ENCODE measurements at regions not wholly inside any gene's neighbourhood (a gene's known extent, or its start where the extent isn't known, plus 50 kb on each side); places are given as distances from the start of the nearest gene placed in this dataset.

GRCh38 chr12:60421741-60422140 lies 825.9 kb downstream of the SLC16A7 start:
- Mint-ChIP-seq H3K9me3 (peaks cover 3% of the 10 kb centered on the region), H3K4me3 (no peak overlapping the region), H3K4me1 (no peaks in the 10 kb centered on the region), H3K36me3 (ENCODE audit: low read depth) (no peaks in the 10 kb centered on the region), H3K27ac (no peak overlapping the region), H3K27me3 (ENCODE audit: low read depth, poor library complexity) (no peaks in the 10 kb centered on the region)
- TF ChIP-seq, protein P1, sequence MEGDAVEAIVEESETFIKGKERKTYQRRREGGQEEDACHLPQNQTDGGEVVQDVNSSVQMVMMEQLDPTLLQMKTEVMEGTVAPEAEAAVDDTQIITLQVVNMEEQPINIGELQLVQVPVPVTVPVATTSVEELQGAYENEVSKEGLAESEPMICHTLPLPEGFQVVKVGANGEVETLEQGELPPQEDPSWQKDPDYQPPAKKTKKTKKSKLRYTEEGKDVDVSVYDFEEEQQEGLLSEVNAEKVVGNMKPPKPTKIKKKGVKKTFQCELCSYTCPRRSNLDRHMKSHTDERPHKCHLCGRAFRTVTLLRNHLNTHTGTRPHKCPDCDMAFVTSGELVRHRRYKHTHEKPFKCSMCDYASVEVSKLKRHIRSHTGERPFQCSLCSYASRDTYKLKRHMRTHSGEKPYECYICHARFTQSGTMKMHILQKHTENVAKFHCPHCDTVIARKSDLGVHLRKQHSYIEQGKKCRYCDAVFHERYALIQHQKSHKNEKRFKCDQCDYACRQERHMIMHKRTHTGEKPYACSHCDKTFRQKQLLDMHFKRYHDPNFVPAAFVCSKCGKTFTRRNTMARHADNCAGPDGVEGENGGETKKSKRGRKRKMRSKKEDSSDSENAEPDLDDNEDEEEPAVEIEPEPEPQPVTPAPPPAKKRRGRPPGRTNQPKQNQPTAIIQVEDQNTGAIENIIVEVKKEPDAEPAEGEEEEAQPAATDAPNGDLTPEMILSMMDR (IDR thresholded peaks at IDR 0.05) = no peak
- DNase-seq = no peak

DNA sequence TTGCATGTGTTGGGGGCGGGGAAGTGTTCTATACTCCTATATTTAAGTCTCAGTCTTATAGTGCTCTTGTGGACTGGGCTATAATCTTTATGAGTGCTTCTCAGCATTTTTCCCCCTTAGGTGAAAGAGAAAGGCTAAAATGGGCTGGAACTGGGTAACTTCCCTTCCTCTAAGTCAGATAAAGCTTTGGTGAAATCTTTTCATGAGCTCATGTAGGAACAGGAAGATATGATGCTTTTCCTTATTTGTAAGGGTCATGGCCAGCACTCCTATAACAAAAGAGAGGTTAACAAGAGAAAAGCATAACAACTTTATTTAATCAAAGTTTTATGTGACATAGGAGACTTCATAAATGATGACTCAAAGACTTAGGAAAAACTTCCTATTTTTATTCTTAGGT lies 841.5 kb downstream of the SLC16A7 start:
- Mint-ChIP-seq H3K9me3 (peaks cover 6% of the 10 kb centered on the region), H3K36me3 (ENCODE audit: low read depth) (no peaks in the 10 kb centered on the region), H3K27ac (no peak overlapping the region), H3K4me3 (no peak overlapping the region), H3K27me3 (ENCODE audit: low read depth, poor library complexity) (no peaks in the 10 kb centered on the region), H3K4me1 (peaks cover 2% of the 10 kb centered on the region)
- TF ChIP-seq, protein P1 (IDR thresholded peaks at IDR 0.05) = no peak
- DNase-seq = no peak

GRCh38 chr12:60441577-60441976 lies 845.7 kb downstream of the SLC16A7 start:
- no peak for DNase-seq
- no peak overlapping the region for H3K27ac Mint-ChIP-seq
- H3K27me3 Mint-ChIP-seq (ENCODE audit: low read depth, poor library complexity) = no peaks in the 10 kb centered on the region
- no peaks in the 10 kb centered on the region for H3K36me3 Mint-ChIP-seq (ENCODE audit: low read depth)
- H3K4me1 Mint-ChIP-seq = no peaks in the 10 kb centered on the region
- no peak overlapping the region for H3K4me3 Mint-ChIP-seq
- TF ChIP-seq, protein P1 (IDR thresholded peaks at IDR 0.05) = no peak
- H3K9me3 Mint-ChIP-seq = peaks cover 19% of the 10 kb centered on the region

- peaks cover 4% of the 10 kb centered on the region for H3K27me3 Mint-ChIP-seq (ENCODE audit: low read depth, poor library complexity)
- H3K4me3 Mint-ChIP-seq = no peak overlapping the region
- TF ChIP-seq, protein P1 (IDR thresholded peaks at IDR 0.05) = no peak
- no peaks in the 10 kb centered on the region for H3K4me1 Mint-ChIP-seq
- no peaks in the 10 kb centered on the region for H3K9me3 Mint-ChIP-seq
- no peaks in the 10 kb centered on the region for H3K36me3 Mint-ChIP-seq (ENCODE audit: low read depth)
- no peak for DNase-seq
- H3K27ac Mint-ChIP-seq = no peak overlapping the region
Measured at GRCh38 chr12:60451457-60451856, 855.6 kb downstream of the SLC16A7 start.

DNA sequence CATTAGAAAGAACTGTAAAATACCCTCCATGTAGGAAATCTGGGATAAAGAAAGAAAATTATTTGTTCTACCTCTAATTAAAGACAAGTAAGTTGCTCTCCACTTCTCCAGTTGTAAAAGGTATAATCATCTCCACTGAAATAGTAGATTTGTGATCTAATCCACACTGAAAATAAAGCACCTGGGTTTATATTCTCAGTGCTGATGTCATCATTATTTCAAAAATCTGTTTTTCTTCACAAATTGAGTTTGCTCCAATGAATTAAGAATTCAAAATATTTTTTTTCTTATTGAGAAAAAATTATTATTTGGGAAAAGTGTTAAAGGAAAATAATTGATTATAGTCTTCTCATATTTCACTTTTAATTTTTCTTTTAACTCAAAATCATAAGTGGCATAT lies 869.2 kb downstream of the SLC16A7 start:
- DNase-seq = no peak
- Mint-ChIP-seq H3K27ac (no peak overlapping the region), H3K9me3 (no peaks in the 10 kb centered on the region), H3K4me3 (no peak overlapping the region), H3K4me1 (no peaks in the 10 kb centered on the region), H3K27me3 (ENCODE audit: low read depth, poor library complexity) (no peaks in the 10 kb centered on the region), H3K36me3 (ENCODE audit: low read depth) (no peaks in the 10 kb centered on the region)
- TF ChIP-seq, protein P1 (IDR thresholded peaks at IDR 0.05) = no peak

GRCh38 chr12:60468546-60468945 lies 872.7 kb downstream of the SLC16A7 start:
- peaks cover 6% of the 10 kb centered on the region for H3K27me3 Mint-ChIP-seq (ENCODE audit: low read depth, poor library complexity)
- H3K4me3 Mint-ChIP-seq = no peak overlapping the region
- no peak for DNase-seq
- no peak overlapping the region for H3K27ac Mint-ChIP-seq
- no peaks in the 10 kb centered on the region for H3K4me1 Mint-ChIP-seq
- TF ChIP-seq, protein P1 (IDR thresholded peaks at IDR 0.05) = no peak
- no peaks in the 10 kb centered on the region for H3K36me3 Mint-ChIP-seq (ENCODE audit: low read depth)
- H3K9me3 Mint-ChIP-seq = no peaks in the 10 kb centered on the region

All from nephron progenitor cell (in vitro differentiated cells).